Gastrocnemius medialis (tissue), 4 donors: ENCODE measurements at regions not wholly inside any gene's neighbourhood (a gene's known extent, or its start where the extent isn't known, plus 50 kb on each side); places are given as distances from the start of the nearest gene placed in this dataset.

Experiments used
- ATAC-seq, 2 donors: fragments of 150-250 bp; one replicate each; pipeline ENCODE4 v1.9.1; 2016
- DNase-seq, 2 donors: peaks; one replicate each; pipeline ENCODE4 v3.0.0-alpha.2; 2019
- H3K27ac ChIP-seq, 4 donors: fragments of 200-600 bp; sonication (generic); 1 replicate in 1 of 4; 2 replicates in 3 of 4; pipeline ENCODE4 v1.5.1; 2016 to 2018; ENCODE audit warnings: mild to moderate bottlenecking in 2 of 4, moderate library complexity in 1 of 4
- H3K27me3 ChIP-seq, 3 donors: fragments of 200-600 bp; sonication (generic) in 2 of 3; 1 replicate in 1 of 3; 2 replicates in 2 of 3; pipeline versions ENCODE4 v1.5.1 to v1.6.0; 2016 to 2019; ENCODE audit warnings: mild to moderate bottlenecking in 1 of 3, moderate library complexity in 1 of 3
- H3K36me3 ChIP-seq, 2 donors: fragments of 200-600 bp; sonication (generic) in 1 of 2; one replicate each; pipeline ENCODE4 v1.5.1; 2017 to 2018
- H3K4me1 ChIP-seq, 2 donors: fragments of 200-600 bp; sonication (generic) in 1 of 2; one replicate each; pipeline ENCODE4 v1.5.1; 2016 to 2017; ENCODE audit warnings: mild to moderate bottlenecking in 2 of 2
- H3K4me3 ChIP-seq, 4 donors: fragments of 200-600 bp; sonication (generic) in 3 of 4; 1 replicate in 1 of 4; 2 replicates in 3 of 4; pipeline ENCODE4 v1.5.1; 2016 to 2019; ENCODE audit warnings: mild to moderate bottlenecking in 2 of 4
- H3K9me3 ChIP-seq, 3 donors: fragments of 200-600 bp; sonication (generic) in 2 of 3; 1 replicate in 1 of 3; 2 replicates in 2 of 3; pipeline ENCODE4 v1.5.1; 2016 to 2019
- POLR2A ChIP-seq, 2 donors: fragments of 450-650 bp; IDR thresholded peaks; one replicate each; pipeline ENCODE4 v1.6.1; 2017; ENCODE audit warnings: antibody characterized with exemption in 2 of 2, mild to moderate bottlenecking in 2 of 2, moderate library complexity in 2 of 2
- in situ Hi-C, 4 donors: fragments of 200-750 bp; cut with MboI; loops; one replicate each; pipeline versions ENCODE4 v1.15.0 to v1.8.0; 2017; ENCODE audit warnings: low sequenced_read_pairs in 4 of 4
- intact Hi-C: fragments of 100-400 bp; cut with DNase I; formaldehyde crosslinking; loops from one replicate; pipeline ENCODE4 v1.15.1; 2023; ENCODE audit warnings: low total_unique reads
- TF ChIP-seq, protein P1 (sequence below), 5 experiments: fragments of 450-650 bp in 3 of 5; fragments of 200-600 bp in 2 of 5; sonication (generic) in 2 of 5; IDR thresholded peaks in 4 of 5; conservative IDR thresholded peaks in 1 of 5; 1 replicate in 4 of 5; 2 replicates in 1 of 5; pipeline ENCODE4 v1.5.1; 2016 to 2019; ENCODE audit warnings: antibody characterized with exemption in 5 of 5, mild to moderate bottlenecking in 3 of 5, moderate library complexity in 3 of 5

GRCh38 chr20:59378966-59379365 is 78.6 kb downstream of the EDN3 start:
- in situ Hi-C loops (loop anchor here in 1 of 4 donors (25.0 kb wide), 1 partner anchor 92 kb away; no protein-coding TSS in a partner anchor), intact Hi-C loops (no loop called here)
- H3K4me3 ChIP-seq, result no peak overlapping the region
- no peaks in the 10 kb centered on the region for H3K9me3 ChIP-seq
- H3K4me1 ChIP-seq, result no peaks in the 10 kb centered on the region
- DNase-seq, result no peak
- no peak overlapping the region for H3K27ac ChIP-seq
- peaks cover 3 to 26% (median 21%) of the 10 kb centered on the region in 3 donors for H3K27me3 ChIP-seq
- ATAC-seq, result no peak
- TF ChIP-seq, protein P1, sequence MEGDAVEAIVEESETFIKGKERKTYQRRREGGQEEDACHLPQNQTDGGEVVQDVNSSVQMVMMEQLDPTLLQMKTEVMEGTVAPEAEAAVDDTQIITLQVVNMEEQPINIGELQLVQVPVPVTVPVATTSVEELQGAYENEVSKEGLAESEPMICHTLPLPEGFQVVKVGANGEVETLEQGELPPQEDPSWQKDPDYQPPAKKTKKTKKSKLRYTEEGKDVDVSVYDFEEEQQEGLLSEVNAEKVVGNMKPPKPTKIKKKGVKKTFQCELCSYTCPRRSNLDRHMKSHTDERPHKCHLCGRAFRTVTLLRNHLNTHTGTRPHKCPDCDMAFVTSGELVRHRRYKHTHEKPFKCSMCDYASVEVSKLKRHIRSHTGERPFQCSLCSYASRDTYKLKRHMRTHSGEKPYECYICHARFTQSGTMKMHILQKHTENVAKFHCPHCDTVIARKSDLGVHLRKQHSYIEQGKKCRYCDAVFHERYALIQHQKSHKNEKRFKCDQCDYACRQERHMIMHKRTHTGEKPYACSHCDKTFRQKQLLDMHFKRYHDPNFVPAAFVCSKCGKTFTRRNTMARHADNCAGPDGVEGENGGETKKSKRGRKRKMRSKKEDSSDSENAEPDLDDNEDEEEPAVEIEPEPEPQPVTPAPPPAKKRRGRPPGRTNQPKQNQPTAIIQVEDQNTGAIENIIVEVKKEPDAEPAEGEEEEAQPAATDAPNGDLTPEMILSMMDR (IDR thresholded peaks at IDR 0.05 in 4 of 5, conservative IDR thresholded peaks at IDR 0.05 in 1 of 5), result no peak
- no peak for TF ChIP-seq POLR2A (IDR thresholded peaks at IDR 0.05)
- no peaks in the 10 kb centered on the region for H3K36me3 ChIP-seq

- no peak overlapping the region for H3K27ac ChIP-seq
- H3K36me3 ChIP-seq, result no peaks in the 10 kb centered on the region
- peaks cover 3 to 26% (median 26%) of the 10 kb centered on the region in 3 donors for H3K27me3 ChIP-seq
- H3K4me3 ChIP-seq, result no peak overlapping the region
- ATAC-seq (no peak), DNase-seq (no peak)
- in situ Hi-C loops, result loop anchor here in 1 of 4 donors (25.0 kb wide), 1 partner anchor 94 kb away; no protein-coding TSS in a partner anchor
- H3K4me1 ChIP-seq, result no peaks in the 10 kb centered on the region
- intact Hi-C loops, result no loop called here
- TF ChIP-seq, protein P1 (IDR thresholded peaks at IDR 0.05 in 4 of 5, conservative IDR thresholded peaks at IDR 0.05 in 1 of 5), result no peak
- no peak for TF ChIP-seq POLR2A (IDR thresholded peaks at IDR 0.05)
- no peaks in the 10 kb centered on the region for H3K9me3 ChIP-seq
Observed at GRCh38 chr20:59381689-59382088, 81.3 kb downstream of the EDN3 start.

DNA sequence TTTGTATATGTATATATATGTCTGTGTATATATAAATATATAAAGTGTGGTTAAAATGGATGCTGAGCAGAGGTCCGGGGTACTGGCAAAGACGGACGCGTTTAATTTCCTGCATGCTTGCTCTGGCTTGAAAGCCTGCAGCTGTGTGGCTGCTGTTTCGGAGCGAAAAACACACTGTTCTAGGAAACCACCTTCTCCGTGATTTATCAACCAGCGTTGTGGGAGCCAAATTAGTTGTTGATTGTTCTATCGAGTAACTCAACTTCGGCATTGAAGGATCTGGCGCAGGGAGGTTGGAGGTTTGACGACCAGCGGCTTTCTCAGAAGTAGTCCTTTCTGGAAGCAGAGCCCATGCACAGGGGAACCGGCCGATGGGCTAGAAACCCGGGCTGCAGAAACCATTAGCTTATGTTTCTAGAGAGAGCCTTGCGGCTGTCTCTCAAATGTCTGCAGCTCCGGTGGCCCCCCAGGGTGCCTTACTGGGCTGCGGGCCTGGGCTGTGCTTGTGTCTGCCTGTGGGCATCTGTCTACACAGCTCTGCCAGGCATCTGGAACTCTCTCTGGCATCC is 81.8 kb downstream of the EDN3 start:
- ATAC-seq (no peak), DNase-seq (no peak)
- in situ Hi-C loops, result loop anchor here in 1 of 4 donors (25.0 kb wide), 1 partner anchor 95 kb away; no protein-coding TSS in a partner anchor
- Histone ChIP-seq H3K27me3 (peaks cover 3 to 26% (median 26%) of the 10 kb centered on the region in 3 donors), H3K27ac (no peak overlapping the region), H3K36me3 (no peaks in the 10 kb centered on the region), H3K9me3 (no peaks in the 10 kb centered on the region), H3K4me1 (no peaks in the 10 kb centered on the region), H3K4me3 (no peak overlapping the region)
- intact Hi-C loops, result no loop called here
- TF ChIP-seq POLR2A (IDR thresholded peaks at IDR 0.05), result no peak
- TF ChIP-seq, protein P1 (IDR thresholded peaks at IDR 0.05 in 4 of 5, conservative IDR thresholded peaks at IDR 0.05 in 1 of 5), result no peak

GRCh38 chr20:59382907-59383306 is 82.5 kb downstream of the EDN3 start:
- H3K4me3 ChIP-seq, result no peak overlapping the region
- H3K27me3 ChIP-seq, result peaks cover 3 to 26% (median 26%) of the 10 kb centered on the region in 3 donors
- in situ Hi-C loops (loop anchor here in 1 of 4 donors (25.0 kb wide), 1 partner anchor 96 kb away; no protein-coding TSS in a partner anchor), intact Hi-C loops (no loop called here)
- H3K9me3 ChIP-seq, result no peaks in the 10 kb centered on the region
- ATAC-seq, result no peak
- no peaks in the 10 kb centered on the region for H3K36me3 ChIP-seq
- TF ChIP-seq, protein P1 (IDR thresholded peaks at IDR 0.05 in 4 of 5, conservative IDR thresholded peaks at IDR 0.05 in 1 of 5), result no peak
- TF ChIP-seq POLR2A (IDR thresholded peaks at IDR 0.05), result no peak
- DNase-seq, result no peak
- H3K4me1 ChIP-seq, result no peaks in the 10 kb centered on the region
- no peak overlapping the region for H3K27ac ChIP-seq
